ENCODE measurements at regions not wholly inside any gene's neighbourhood (a gene's known extent, or its start where the extent isn't known, plus 50 kb on each side); places are given as distances from the start of the nearest gene placed in this dataset.

GRCh38 chr9:115169003-115169402 lies 51.0 kb upstream of the TNC start:
- no peak overlapping the region for H3K4me3 ChIP-seq (ENCODE audit: low read depth, low read length)
- H3K27me3 ChIP-seq (ENCODE audit: control insufficient read depth, insufficient read depth, low read length): no peaks in the 10 kb centered on the region
- H3K9me3 ChIP-seq (ENCODE audit: control insufficient read depth, insufficient read depth, low read length): no peaks in the 10 kb centered on the region
- H3K4me1 ChIP-seq (ENCODE audit: control insufficient read depth, insufficient read depth, low read length): peaks cover 22% of the 10 kb centered on the region
- H3K9ac ChIP-seq (ENCODE audit: low read depth, low read length): no peak overlapping the region
- no peaks in the 10 kb centered on the region for H3K36me3 ChIP-seq (ENCODE audit: control insufficient read depth, insufficient read depth, low read length)
- H3K27ac ChIP-seq (ENCODE audit: low read depth, low read length): no peak overlapping the region

GRCh38 chr9:115170358-115171073 lies 52.6 kb upstream of the TNC start:
- Histone ChIP-seq H3K36me3 (ENCODE audit: control insufficient read depth, insufficient read depth, low read length) (no peaks in the 10 kb centered on the region), H3K4me3 (ENCODE audit: low read depth, low read length) (no peak overlapping the region), H3K9me3 (ENCODE audit: control insufficient read depth, insufficient read depth, low read length) (no peaks in the 10 kb centered on the region), H3K4me1 (ENCODE audit: control insufficient read depth, insufficient read depth, low read length) (peaks cover 15% of the 10 kb centered on the region), H3K9ac (ENCODE audit: low read depth, low read length) (no peak overlapping the region), H3K27ac (ENCODE audit: low read depth, low read length) (peak overlapping the region; percentile 79), H3K27me3 (ENCODE audit: control insufficient read depth, insufficient read depth, low read length) (no peaks in the 10 kb centered on the region)

GRCh38 chr9:115171921-115172388 lies 54.0 kb upstream of the TNC start:
- Histone ChIP-seq H3K36me3 (ENCODE audit: control insufficient read depth, insufficient read depth, low read length) (no peaks in the 10 kb centered on the region), H3K4me1 (ENCODE audit: control insufficient read depth, insufficient read depth, low read length) (peaks cover 15% of the 10 kb centered on the region), H3K9me3 (ENCODE audit: control insufficient read depth, insufficient read depth, low read length) (no peaks in the 10 kb centered on the region), H3K9ac (ENCODE audit: low read depth, low read length) (no peak overlapping the region), H3K27me3 (ENCODE audit: control insufficient read depth, insufficient read depth, low read length) (no peaks in the 10 kb centered on the region), H3K4me3 (ENCODE audit: low read depth, low read length) (no peak overlapping the region), H3K27ac (ENCODE audit: low read depth, low read length) (no peak overlapping the region)

GRCh38 chr9:115182264-115182663 lies 64.3 kb upstream of the TNC start:
- Histone ChIP-seq H3K9ac (ENCODE audit: low read depth, low read length) (no peak overlapping the region), H3K4me1 (ENCODE audit: control insufficient read depth, insufficient read depth, low read length) (peaks cover 27% of the 10 kb centered on the region), H3K27me3 (ENCODE audit: control insufficient read depth, insufficient read depth, low read length) (no peaks in the 10 kb centered on the region), H3K36me3 (ENCODE audit: control insufficient read depth, insufficient read depth, low read length) (no peaks in the 10 kb centered on the region), H3K9me3 (ENCODE audit: control insufficient read depth, insufficient read depth, low read length) (no peaks in the 10 kb centered on the region), H3K27ac (ENCODE audit: low read depth, low read length) (peak overlapping the region; percentile 36), H3K4me3 (ENCODE audit: low read depth, low read length) (no peak overlapping the region)

- H3K9ac ChIP-seq (ENCODE audit: low read depth, low read length): no peak overlapping the region
- no peak overlapping the region for H3K4me3 ChIP-seq (ENCODE audit: low read depth, low read length)
- peak overlapping the region; percentile 1 for H3K27ac ChIP-seq (ENCODE audit: low read depth, low read length)
- no peaks in the 10 kb centered on the region for H3K36me3 ChIP-seq (ENCODE audit: control insufficient read depth, insufficient read depth, low read length)
- no peaks in the 10 kb centered on the region for H3K9me3 ChIP-seq (ENCODE audit: control insufficient read depth, insufficient read depth, low read length)
- peaks cover 27% of the 10 kb centered on the region for H3K4me1 ChIP-seq (ENCODE audit: control insufficient read depth, insufficient read depth, low read length)
- no peaks in the 10 kb centered on the region for H3K27me3 ChIP-seq (ENCODE audit: control insufficient read depth, insufficient read depth, low read length)
Observed at GRCh38 chr9:115183436-115183835, 65.5 kb upstream of the TNC start.

- H3K27ac ChIP-seq (ENCODE audit: low read depth, low read length): no peak overlapping the region
Observed at GRCh38 chr9:115189686-115190085, 71.7 kb upstream of the TNC start.

GRCh38 chr9:115191667-115192066 lies 73.7 kb upstream of the TNC start:
- H3K9me3 ChIP-seq (ENCODE audit: control insufficient read depth, insufficient read depth, low read length): no peaks in the 10 kb centered on the region

More at GRCh38 chr9:115189686-115190085, 71.7 kb upstream of the TNC start:
- no peaks in the 10 kb centered on the region for H3K27me3 ChIP-seq (ENCODE audit: control insufficient read depth, insufficient read depth, low read length)
- H3K9me3 ChIP-seq (ENCODE audit: control insufficient read depth, insufficient read depth, low read length): no peaks in the 10 kb centered on the region
- H3K4me3 ChIP-seq (ENCODE audit: low read depth, low read length): no peak overlapping the region
- no peak overlapping the region for H3K9ac ChIP-seq (ENCODE audit: low read depth, low read length)
- peaks cover 30% of the 10 kb centered on the region for H3K4me1 ChIP-seq (ENCODE audit: control insufficient read depth, insufficient read depth, low read length)
- H3K36me3 ChIP-seq (ENCODE audit: control insufficient read depth, insufficient read depth, low read length): no peaks in the 10 kb centered on the region

GRCh38 chr9:115192280-115192679 lies 74.3 kb upstream of the TNC start:
- no peak overlapping the region for H3K4me3 ChIP-seq (ENCODE audit: low read depth, low read length)
- no peaks in the 10 kb centered on the region for H3K36me3 ChIP-seq (ENCODE audit: control insufficient read depth, insufficient read depth, low read length)
- H3K27ac ChIP-seq (ENCODE audit: low read depth, low read length): no peak overlapping the region
- H3K27me3 ChIP-seq (ENCODE audit: control insufficient read depth, insufficient read depth, low read length): no peaks in the 10 kb centered on the region
- H3K9me3 ChIP-seq (ENCODE audit: control insufficient read depth, insufficient read depth, low read length): no peaks in the 10 kb centered on the region
- H3K4me1 ChIP-seq (ENCODE audit: control insufficient read depth, insufficient read depth, low read length): peaks cover 30% of the 10 kb centered on the region
- no peak overlapping the region for H3K9ac ChIP-seq (ENCODE audit: low read depth, low read length)

More at GRCh38 chr9:115191667-115192066, 73.7 kb upstream of the TNC start:
- H3K27me3 ChIP-seq (ENCODE audit: control insufficient read depth, insufficient read depth, low read length): no peaks in the 10 kb centered on the region
- H3K27ac ChIP-seq (ENCODE audit: low read depth, low read length): no peak overlapping the region
- H3K36me3 ChIP-seq (ENCODE audit: control insufficient read depth, insufficient read depth, low read length): no peaks in the 10 kb centered on the region
- H3K4me1 ChIP-seq (ENCODE audit: control insufficient read depth, insufficient read depth, low read length): peaks cover 30% of the 10 kb centered on the region
- H3K4me3 ChIP-seq (ENCODE audit: low read depth, low read length): no peak overlapping the region
- no peak overlapping the region for H3K9ac ChIP-seq (ENCODE audit: low read depth, low read length)

- H3K4me1 ChIP-seq (ENCODE audit: control insufficient read depth, insufficient read depth, low read length): peaks cover 30% of the 10 kb centered on the region
- H3K9me3 ChIP-seq (ENCODE audit: control insufficient read depth, insufficient read depth, low read length): no peaks in the 10 kb centered on the region
Observed at GRCh38 chr9:115192835-115193525, 75.0 kb upstream of the TNC start.

GRCh38 chr9:115193777-115194176 lies 75.8 kb upstream of the TNC start:
- Histone ChIP-seq H3K36me3 (ENCODE audit: control insufficient read depth, insufficient read depth, low read length) (no peaks in the 10 kb centered on the region), H3K27me3 (ENCODE audit: control insufficient read depth, insufficient read depth, low read length) (no peaks in the 10 kb centered on the region), H3K4me1 (ENCODE audit: control insufficient read depth, insufficient read depth, low read length) (peaks cover 30% of the 10 kb centered on the region), H3K9ac (ENCODE audit: low read depth, low read length) (no peak overlapping the region), H3K9me3 (ENCODE audit: control insufficient read depth, insufficient read depth, low read length) (no peaks in the 10 kb centered on the region), H3K4me3 (ENCODE audit: low read depth, low read length) (no peak overlapping the region), H3K27ac (ENCODE audit: low read depth, low read length) (no peak overlapping the region)

More at GRCh38 chr9:115192835-115193525, 75.0 kb upstream of the TNC start:
- Histone ChIP-seq H3K9ac (ENCODE audit: low read depth, low read length) (no peak overlapping the region), H3K27ac (ENCODE audit: low read depth, low read length) (no peak overlapping the region), H3K27me3 (ENCODE audit: control insufficient read depth, insufficient read depth, low read length) (no peaks in the 10 kb centered on the region), H3K4me3 (ENCODE audit: low read depth, low read length) (no peak overlapping the region), H3K36me3 (ENCODE audit: control insufficient read depth, insufficient read depth, low read length) (no peaks in the 10 kb centered on the region)

- Histone ChIP-seq H3K36me3 (ENCODE audit: control insufficient read depth, insufficient read depth, low read length) (no peaks in the 10 kb centered on the region), H3K27ac (ENCODE audit: low read depth, low read length) (no peak overlapping the region), H3K27me3 (ENCODE audit: control insufficient read depth, insufficient read depth, low read length) (no peaks in the 10 kb centered on the region), H3K9ac (ENCODE audit: low read depth, low read length) (no peak overlapping the region), H3K4me1 (ENCODE audit: control insufficient read depth, insufficient read depth, low read length) (peaks cover 30% of the 10 kb centered on the region), H3K4me3 (ENCODE audit: low read depth, low read length) (no peak overlapping the region), H3K9me3 (ENCODE audit: control insufficient read depth, insufficient read depth, low read length) (no peaks in the 10 kb centered on the region)
Observed at GRCh38 chr9:115194216-115194615, 76.3 kb upstream of the TNC start.

All from HUES48 (cell line).